ENCODE measurements at regions not wholly inside any gene's neighbourhood (a gene's known extent, or its start where the extent isn't known, plus 50 kb on each side); places are given as distances from the start of the nearest gene placed in this dataset.

- Histone ChIP-seq H3K36me3 (ENCODE audit: insufficient read depth, insufficient read length, low read length) (no peaks in the 10 kb centered on the region), H3K4me3 (ENCODE audit: insufficient read length, low read depth) (no peak overlapping the region), H3K4me1 (ENCODE audit: insufficient read depth, insufficient read length) (no peaks in the 10 kb centered on the region), H3K9me3 (ENCODE audit: insufficient read depth, low read length) (no peaks in the 10 kb centered on the region), H3K9ac (ENCODE audit: insufficient read length, low read depth) (no peak overlapping the region), H3K27me3 (ENCODE audit: insufficient read depth, insufficient read length) (no peaks in the 10 kb centered on the region)
- TF ChIP-seq SUZ12 (IDR thresholded peaks at IDR 0.05; ENCODE audit: extremely low read depth, insufficient read depth, insufficient read length) (no peak), YY1 (IDR thresholded peaks at IDR 0.05; ENCODE audit: insufficient read depth, insufficient read length) (no peak), ZNF274 (IDR thresholded peaks at IDR 0.05; ENCODE audit: low read depth, low read length) (no peak)
- DNase-seq (ENCODE audit: low read depth, low spot score), result no peak
These were observed 72.3 kb upstream of the NAALADL2 start for GRCh38 chr3:174786825-174787224.

DNA sequence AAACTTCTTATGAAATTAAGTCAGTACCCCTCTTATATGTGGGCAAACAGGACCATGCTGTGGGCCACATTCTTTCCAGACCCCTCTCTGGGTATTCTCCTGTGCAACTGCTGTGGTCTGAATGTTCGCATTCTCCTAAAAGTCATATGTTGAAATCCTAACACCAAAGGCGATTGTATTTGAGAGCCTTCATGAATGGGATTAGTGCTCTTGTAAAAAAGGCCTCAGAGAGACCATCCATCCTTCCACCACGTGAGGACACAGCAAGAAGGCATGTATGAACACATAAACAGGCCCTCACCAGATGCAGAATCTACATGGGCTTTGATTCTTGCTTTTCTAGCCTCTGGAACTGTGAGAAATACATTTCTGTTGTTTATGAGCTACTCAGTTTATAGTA is 68.0 kb upstream of the NAALADL2 start:
- DNase-seq (ENCODE audit: low read depth, low spot score), result no peak

DNA sequence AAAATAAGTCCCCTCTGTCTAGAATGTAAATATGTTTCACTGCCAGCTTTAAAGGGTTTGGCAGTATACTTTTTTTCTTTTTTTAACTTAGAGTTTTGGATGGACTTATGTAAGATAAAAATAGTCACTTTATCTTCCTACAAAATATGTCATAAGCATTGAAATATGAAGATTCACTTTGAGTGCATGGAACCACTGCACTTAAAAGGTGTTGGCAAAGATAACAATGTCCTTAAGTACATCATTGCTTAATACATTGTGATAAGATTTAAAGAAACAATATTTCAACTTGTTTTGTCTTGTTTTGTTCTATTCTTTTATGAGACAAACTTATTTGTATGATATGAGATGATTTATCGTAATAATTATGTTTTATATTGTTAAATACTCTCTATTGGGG is 66.3 kb upstream of the NAALADL2 start:
- no peak for DNase-seq (ENCODE audit: low read depth, low spot score)
- Histone ChIP-seq H3K9ac (ENCODE audit: insufficient read length, low read depth) (no peak overlapping the region), H3K4me1 (ENCODE audit: insufficient read depth, insufficient read length) (no peaks in the 10 kb centered on the region), H3K9me3 (ENCODE audit: insufficient read depth, low read length) (no peaks in the 10 kb centered on the region), H3K36me3 (ENCODE audit: insufficient read depth, insufficient read length, low read length) (no peaks in the 10 kb centered on the region), H3K4me3 (ENCODE audit: insufficient read length, low read depth) (no peak overlapping the region), H3K27me3 (ENCODE audit: insufficient read depth, insufficient read length) (no peaks in the 10 kb centered on the region)
- TF ChIP-seq YY1 (IDR thresholded peaks at IDR 0.05; ENCODE audit: insufficient read depth, insufficient read length) (no peak), ZNF274 (IDR thresholded peaks at IDR 0.05; ENCODE audit: low read depth, low read length) (no peak), SUZ12 (IDR thresholded peaks at IDR 0.05; ENCODE audit: extremely low read depth, insufficient read depth, insufficient read length) (no peak)

More for the DNA sequence above, 68.0 kb upstream of the NAALADL2 start:
- H3K36me3 ChIP-seq (ENCODE audit: insufficient read depth, insufficient read length, low read length), result no peaks in the 10 kb centered on the region
- H3K27me3 ChIP-seq (ENCODE audit: insufficient read depth, insufficient read length), result no peaks in the 10 kb centered on the region
- no peak overlapping the region for H3K9ac ChIP-seq (ENCODE audit: insufficient read length, low read depth)
- no peaks in the 10 kb centered on the region for H3K4me1 ChIP-seq (ENCODE audit: insufficient read depth, insufficient read length)
- no peak for TF ChIP-seq YY1 (IDR thresholded peaks at IDR 0.05; ENCODE audit: insufficient read depth, insufficient read length)
- no peak for TF ChIP-seq SUZ12 (IDR thresholded peaks at IDR 0.05; ENCODE audit: extremely low read depth, insufficient read depth, insufficient read length)
- TF ChIP-seq ZNF274 (IDR thresholded peaks at IDR 0.05; ENCODE audit: low read depth, low read length), result no peak
- no peaks in the 10 kb centered on the region for H3K9me3 ChIP-seq (ENCODE audit: insufficient read depth, low read length)
- H3K4me3 ChIP-seq (ENCODE audit: insufficient read length, low read depth), result no peak overlapping the region

All from NT2/D1 (cell line).